GM21367 (cell line): ENCODE measurements at regions not wholly inside any gene's neighbourhood (a gene's known extent, or its start where the extent isn't known, plus 50 kb on each side); places are given as distances from the start of the nearest gene placed in this dataset.
"Not testable (repeated sequence)": the region's sequence is repeated elsewhere in the genome, so short reads cannot be mapped to it uniquely, and the experiment has no call there.

Source experiments
- ATAC-seq: cut with Tn5 transposase; IDR thresholded peaks from one replicate; pipeline ENCODE4 v1.9.1; 2021; ENCODE audit not compliant: unreplicated experiment

GRCh38 chr21:23837564-23837963 lies 1769.7 kb downstream of the MRPL39 start:
- no peak for ATAC-seq

DNA sequence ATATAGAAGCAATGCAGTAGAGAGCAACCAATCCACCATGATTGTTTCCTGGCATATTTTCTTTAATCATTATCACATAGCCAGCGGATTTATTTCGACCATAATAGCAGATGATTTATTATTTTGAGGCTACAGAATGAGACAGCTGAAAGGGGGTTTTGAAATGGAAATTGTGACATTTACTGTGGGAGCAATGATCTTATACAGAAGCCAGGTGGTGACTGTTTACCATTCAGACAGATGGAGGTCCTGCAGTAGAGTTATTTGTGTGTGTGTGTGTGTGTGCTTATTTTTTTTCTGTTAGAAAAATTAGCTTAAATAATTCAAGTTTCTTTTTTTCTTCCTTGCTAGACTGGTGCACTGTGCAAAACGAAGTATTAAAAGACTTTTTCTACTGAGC lies 1784.5 kb downstream of the MRPL39 start:
- no peak for ATAC-seq

DNA sequence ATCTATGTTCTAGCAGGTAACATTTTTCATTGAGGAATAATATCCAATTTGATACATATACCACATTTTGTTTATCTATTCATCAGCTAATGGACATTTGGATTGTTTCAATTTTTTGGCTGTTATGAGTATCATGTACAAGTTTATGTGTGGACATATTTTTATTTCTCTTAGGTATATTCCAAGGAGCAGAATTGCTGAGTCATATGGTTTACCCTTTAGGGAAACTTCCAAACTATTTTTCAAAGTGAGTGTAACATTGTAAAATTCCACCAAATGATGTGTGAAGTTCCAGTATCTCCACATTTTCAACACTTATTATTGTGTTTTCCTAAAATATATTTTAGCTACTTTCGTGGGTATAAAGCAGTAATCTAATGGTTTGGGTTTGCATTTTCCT lies 1789.9 kb downstream of the MRPL39 start:
- ATAC-seq, result no peak

- ATAC-seq, result no peak
Measured at GRCh38 chr21:23812485-23812884, 1794.8 kb downstream of the MRPL39 start.

- ATAC-seq, result no peak
Measured at GRCh38 chr21:23811805-23812204, 1795.5 kb downstream of the MRPL39 start.

- no peak for ATAC-seq
Measured at GRCh38 chr21:23809573-23809972, 1797.7 kb downstream of the MRPL39 start.

DNA sequence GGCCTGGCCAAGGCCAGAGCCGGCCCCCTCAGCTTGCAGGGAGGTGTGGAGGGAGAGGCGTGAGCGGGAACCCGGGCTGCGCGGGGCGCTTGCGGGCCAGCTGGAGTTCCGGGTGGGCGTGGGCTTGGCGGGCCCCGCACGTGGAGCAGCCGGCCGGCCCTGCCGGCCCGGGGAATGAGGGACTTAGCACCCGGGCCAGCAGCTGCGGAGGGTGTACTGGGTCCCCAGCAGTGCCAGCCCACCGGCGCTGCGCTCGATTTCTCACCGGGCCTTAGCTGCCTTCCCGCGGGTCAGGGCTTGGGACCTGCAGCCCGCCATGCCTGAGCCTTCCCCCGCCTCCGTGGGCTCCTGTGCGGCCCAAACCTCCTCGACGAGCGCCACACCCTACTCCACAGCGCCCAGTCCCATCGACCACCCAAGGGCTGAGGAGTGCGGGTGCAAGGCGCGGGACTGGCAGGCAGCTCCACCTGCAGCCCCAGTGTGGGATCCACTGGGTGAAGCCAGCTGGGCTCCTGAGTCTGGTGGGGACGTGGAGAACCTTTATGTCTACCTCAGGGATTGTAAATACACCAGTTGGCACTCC lies 1800.2 kb downstream of the MRPL39 start:
- not testable (repeated sequence) for ATAC-seq

DNA sequence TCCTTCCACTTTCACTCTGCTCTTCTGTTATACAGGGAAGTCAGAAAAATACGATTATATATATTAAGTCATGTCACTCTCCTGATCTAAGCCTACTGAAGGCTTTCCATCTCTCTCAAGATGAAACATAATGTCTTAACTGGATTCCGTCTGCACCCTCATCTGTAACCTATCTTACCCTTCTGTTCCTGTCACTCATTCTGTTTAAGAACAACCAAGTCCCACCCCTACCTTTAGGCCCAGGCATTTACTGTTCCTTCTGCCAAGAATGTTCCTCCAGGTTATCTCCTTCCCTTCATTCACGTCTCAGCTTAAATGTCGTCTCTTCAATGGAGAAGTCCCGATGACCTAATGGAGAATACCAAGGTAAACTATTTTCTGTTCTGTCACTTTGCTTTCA lies 1802.4 kb downstream of the MRPL39 start:
- ATAC-seq, result no peak

DNA sequence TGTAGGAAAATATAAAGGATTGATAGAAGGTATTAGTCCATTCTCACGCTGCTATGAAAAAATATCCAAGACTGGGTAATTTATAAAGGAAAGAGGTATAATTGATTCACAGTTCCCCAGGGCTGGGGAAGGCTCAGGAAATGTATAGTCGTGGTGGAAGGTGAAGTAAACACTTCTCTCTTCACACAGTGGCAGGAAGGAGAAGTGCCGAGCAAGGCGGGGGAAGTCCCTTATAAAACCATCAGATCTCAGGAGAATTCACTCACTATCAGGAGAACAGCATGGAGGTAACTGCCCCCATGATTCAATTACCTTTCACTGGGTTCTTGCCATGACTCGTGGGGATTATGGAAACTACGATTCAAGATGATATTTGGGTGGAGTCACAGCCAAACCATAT lies 1806.0 kb downstream of the MRPL39 start:
- ATAC-seq, result no peak

DNA sequence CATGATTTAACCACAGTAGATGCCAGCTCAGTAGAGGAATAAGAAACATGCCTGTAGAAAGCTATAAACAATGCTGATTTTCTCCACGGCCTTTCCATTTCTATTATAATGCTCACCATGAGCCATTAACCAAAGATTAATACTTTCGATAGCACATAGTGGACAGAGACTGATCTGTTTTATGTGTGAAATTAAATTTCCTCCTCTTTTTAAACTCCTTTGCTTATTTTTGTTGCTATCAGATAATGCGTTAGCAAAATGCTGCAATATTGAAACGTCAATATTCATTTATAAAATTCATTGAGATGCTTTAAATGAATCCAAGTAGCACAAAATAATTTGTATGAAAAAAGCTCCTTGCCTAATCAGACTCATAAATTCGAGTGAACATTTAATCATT lies 1807.9 kb downstream of the MRPL39 start:
- no peak for ATAC-seq

GRCh38 chr21:23792300-23792699 lies 1815.0 kb downstream of the MRPL39 start:
- no peak for ATAC-seq

DNA sequence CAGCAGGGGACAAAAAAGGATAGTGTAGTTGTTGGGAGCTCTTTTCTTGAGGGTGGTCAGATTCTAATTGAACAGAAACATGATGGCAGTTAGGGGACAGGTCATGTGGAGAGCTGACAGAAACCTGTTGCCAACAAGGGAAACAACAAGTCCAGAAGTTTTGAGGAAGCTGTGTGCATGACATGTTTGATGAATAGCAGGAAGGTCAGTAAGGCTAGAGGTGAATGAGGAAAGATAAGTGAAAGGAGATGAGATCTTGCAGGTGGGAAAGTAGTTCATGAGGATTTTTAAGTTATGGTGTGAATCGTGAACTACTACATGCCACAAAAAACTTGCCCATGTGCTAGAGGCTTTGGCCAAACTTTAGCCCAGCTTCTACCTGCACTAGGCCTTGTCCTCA lies 1817.4 kb downstream of the MRPL39 start:
- no peak for ATAC-seq

- no peak for ATAC-seq
Measured at GRCh38 chr21:23780326-23780725, 1827.0 kb downstream of the MRPL39 start.

- no peak for ATAC-seq
Measured at GRCh38 chr21:23743821-23744220, 1863.5 kb downstream of the MRPL39 start.

DNA sequence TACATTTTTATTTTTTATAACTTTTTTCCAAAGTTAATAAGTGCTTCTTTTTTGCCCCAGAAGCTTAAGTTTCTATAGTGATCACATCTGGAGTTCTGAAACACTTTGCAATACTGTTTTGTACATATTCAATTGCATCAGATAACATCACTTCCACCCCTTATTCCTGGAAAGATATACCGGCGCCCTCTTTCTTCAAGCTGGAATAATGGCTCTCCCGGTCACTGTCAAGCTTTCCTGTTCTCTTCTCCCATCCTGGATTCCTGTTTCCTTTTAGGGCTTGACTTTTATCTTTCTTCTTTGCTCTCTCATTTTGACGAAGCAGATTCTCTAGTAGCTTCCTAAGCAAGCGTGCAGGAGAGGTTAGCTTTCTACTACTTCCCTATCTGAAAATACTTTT lies 1866.8 kb downstream of the MRPL39 start:
- ATAC-seq, result no peak

- ATAC-seq, result no peak
Measured at GRCh38 chr21:23732776-23733175, 1874.5 kb downstream of the MRPL39 start.

GRCh38 chr21:23729331-23729730 lies 1878.0 kb downstream of the MRPL39 start:
- ATAC-seq, result no peak

GRCh38 chr21:23725576-23725975 lies 1881.7 kb downstream of the MRPL39 start:
- no peak for ATAC-seq

DNA sequence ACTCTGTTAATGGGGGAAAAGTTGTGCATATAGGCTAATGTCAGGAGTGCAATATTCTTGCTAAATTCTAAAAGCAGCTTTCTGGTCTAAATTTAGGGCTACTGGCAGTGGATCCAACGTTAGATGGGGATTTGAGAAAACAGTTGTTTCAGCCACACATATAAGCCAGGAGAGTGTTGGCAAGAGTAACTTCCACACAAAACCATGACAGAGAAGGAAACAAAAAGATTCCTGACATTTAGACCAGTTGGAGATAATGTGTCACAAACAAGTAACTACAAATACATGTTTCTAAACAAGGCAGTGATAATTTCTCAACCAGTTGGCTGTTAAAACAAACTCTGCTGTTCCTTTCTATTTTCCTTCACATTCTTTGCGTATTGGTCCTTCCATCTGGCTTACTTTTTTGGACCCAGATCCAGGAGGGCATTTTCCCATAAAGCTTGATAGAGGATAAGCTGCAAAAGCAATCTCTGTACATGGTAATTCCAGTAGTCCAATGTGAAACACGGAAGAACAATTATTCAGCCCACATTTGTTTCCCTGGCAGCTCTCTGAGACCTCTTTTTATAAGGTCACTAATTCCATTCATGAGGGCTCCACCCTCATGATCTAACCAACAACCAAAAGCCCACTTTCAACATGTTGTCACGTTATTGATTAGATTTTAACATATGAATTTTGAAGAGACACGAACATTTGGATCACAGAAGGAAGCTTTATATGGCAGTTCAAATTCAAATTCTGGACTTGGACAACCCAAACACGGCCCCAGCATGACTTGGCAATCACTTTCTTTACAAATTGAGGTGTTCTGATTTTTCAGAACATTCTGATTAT lies 1888.6 kb downstream of the MRPL39 start:
- ATAC-seq, result no peak

- no peak for ATAC-seq
Measured at GRCh38 chr21:23712166-23712565, 1895.1 kb downstream of the MRPL39 start.

GRCh38 chr21:23706431-23706830 lies 1900.8 kb downstream of the MRPL39 start:
- no peak for ATAC-seq

DNA sequence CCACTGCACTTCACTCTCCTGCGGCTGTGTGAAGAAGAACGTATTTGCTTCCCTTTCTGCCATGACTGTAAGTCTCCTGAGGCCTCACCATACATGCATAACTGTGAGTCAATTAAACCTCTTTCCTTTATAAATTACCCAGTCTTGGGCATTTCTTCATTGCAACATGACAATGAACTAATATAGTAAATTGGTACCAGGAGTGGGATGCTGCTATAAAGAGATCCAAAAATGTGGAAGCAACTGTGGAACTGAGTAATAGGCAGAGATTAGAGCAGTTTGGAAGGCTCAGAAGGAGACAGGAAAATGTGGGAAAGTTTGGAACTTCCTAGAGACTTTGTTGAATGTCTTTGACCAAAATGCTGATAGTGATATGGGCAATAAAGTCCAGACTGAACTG lies 1907.9 kb downstream of the MRPL39 start:
- no peak for ATAC-seq

DNA sequence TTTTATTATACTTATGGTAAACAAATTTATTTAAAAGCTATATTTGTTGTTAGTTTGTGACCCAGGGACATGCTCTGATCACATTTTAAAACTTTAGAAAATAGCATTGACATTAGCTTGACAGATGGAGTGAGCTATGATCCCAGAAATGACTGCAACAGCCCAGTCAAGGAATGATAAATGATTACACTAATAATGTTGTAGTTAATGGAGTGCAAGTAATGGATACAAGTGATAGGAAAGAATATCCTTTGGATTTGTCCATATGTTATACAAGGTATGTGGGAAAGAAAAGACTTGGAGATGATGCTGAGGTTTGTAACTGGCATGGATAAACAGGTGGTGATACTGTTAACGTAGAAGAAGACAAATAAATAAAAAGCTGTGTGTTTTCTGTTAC lies 1908.7 kb downstream of the MRPL39 start:
- no peak for ATAC-seq
